K562 (cell line): ENCODE measurements at regions not wholly inside any gene's neighbourhood (a gene's known extent, or its start where the extent isn't known, plus 50 kb on each side); places are given as distances from the start of the nearest gene placed in this dataset.

Experiments
- ARID3B ChIP-seq: fragments of 250-450 bp; sonication (Bioruptor Pico); IDR thresholded peaks from 2 replicates; pipeline ENCODE4 v1.4.0; 2020; ENCODE audit warnings: borderline replicate concordance
- FOXK2 ChIP-seq, 2 experiments: fragments of 450-650 bp; IDR thresholded peaks in 1 of 2; conservative IDR thresholded peaks in 1 of 2; 2 replicates each; pipeline ENCODE4 v1.6.1; 2016; ENCODE audit warnings: low read depth in 2 of 2, mild to moderate bottlenecking in 1 of 2
- HEY1 ChIP-seq: fragments of 250-450 bp; sonication (Bioruptor Pico); IDR thresholded peaks from 2 replicates; pipeline ENCODE4 v1.5.0; 2020; ENCODE audit warnings: mild to moderate bottlenecking, moderate library complexity, borderline replicate concordance
- HMG20A ChIP-seq: fragments of 450-650 bp; formaldehyde crosslinking; conservative IDR thresholded peaks from 2 replicates; pipeline ENCODE4 v1.4.0; 2020; ENCODE audit warnings: mild to moderate bottlenecking, mixed read lengths
- KDM5B ChIP-seq: fragments of 200-600 bp; sonication (generic); IDR thresholded peaks from 2 replicates; pipeline ENCODE4 v1.6.1; 2012; ENCODE audit warnings: low read depth, mild to moderate bottlenecking, moderate library complexity, low read length, control low read depth, inconsistent platforms; ENCODE audit not compliant: insufficient replicate concordance
- PYGO2 ChIP-seq: fragments of 450-650 bp; IDR thresholded peaks from 2 replicates; pipeline ENCODE4 v1.6.1; 2016; ENCODE audit warnings: mild to moderate bottlenecking, missing genetic modification characterization, moderate library complexity, missing compliant biosample characterization
- ZBED1 ChIP-seq: IDR thresholded peaks from 2 replicates; pipeline ENCODE4 v1.6.1; 2014
- ZC3H4 ChIP-seq: sonication (generic); formaldehyde crosslinking; IDR thresholded peaks from 2 replicates; pipeline ENCODE4 v1.9.0; 2021; ENCODE audit warnings: missing genetic modification reagents, borderline replicate concordance
- ZNF311 ChIP-seq: fragments of 250-450 bp; sonication (Bioruptor Pico); IDR thresholded peaks from 2 replicates; pipeline ENCODE4 v1.4.0; 2020; ENCODE audit warnings: mild to moderate bottlenecking, moderate library complexity
- ZNF57 ChIP-seq: fragments of 450-650 bp; formaldehyde crosslinking; IDR thresholded peaks from 2 replicates; pipeline ENCODE4 v1.4.0; 2020; ENCODE audit warnings: mild to moderate bottlenecking, moderate library complexity
- TF ChIP-seq, protein P1 (sequence below), 2 experiments: fragments of 450-650 bp; formaldehyde crosslinking in 1 of 2; IDR thresholded peaks; 2 replicates each; pipeline versions ENCODE4 v1.4.0 to v1.6.1; 2014 to 2020; ENCODE audit warnings: mild to moderate bottlenecking in 2 of 2, borderline replicate concordance in 1 of 2, low read depth in 1 of 2
- TF ChIP-seq, protein P2 (sequence below): fragments of 250-450 bp; sonication (Bioruptor Pico); IDR thresholded peaks from 2 replicates; pipeline ENCODE4 v1.4.0; 2020; ENCODE audit warnings: mild to moderate bottlenecking
- TF ChIP-seq, protein P3 (sequence below): fragments of 200-400 bp; formaldehyde crosslinking; IDR thresholded peaks from 2 replicates; pipeline ENCODE4 v1.6.1; 2017; ENCODE audit warnings: mild to moderate bottlenecking, low read depth, low read length, moderate library complexity

DNA sequence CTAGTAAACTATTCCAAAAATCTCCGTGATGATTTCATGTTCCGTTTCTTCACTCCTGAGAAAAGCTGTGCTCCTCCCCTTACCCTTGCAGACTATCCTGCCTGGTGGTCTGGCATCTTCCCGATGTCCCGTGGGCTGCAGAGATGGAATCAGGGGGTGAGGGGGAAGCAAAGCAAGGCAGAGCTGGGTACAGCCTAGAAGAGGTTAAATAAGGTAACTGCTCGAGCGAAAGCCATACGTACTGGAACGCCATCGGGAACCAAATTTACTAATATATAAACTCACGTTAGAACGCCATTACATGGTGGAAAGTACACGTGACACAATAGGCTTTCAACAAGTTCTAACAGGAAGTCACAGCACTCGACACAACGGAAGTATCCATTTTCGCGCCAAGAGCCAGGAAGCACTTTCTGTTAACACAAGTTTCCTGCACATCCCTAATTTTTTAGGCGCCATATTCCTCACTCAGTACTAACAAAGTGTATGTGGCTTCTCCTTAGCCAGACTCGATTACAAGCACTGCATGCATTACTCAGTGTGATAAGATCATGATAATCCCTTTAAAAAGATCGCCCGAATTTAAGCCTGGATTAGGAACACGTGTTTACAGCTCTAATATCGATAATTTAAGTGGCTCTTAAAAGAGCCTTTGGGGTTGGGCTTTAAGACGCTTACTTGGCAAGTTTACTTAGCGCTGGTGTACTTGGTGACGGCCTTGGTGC, 101.6 kb upstream of the PRSS16 start (continued):
- peak; percentile 99 for TF ChIP-seq ZC3H4 (CRISPR knock-in tag)
- TF ChIP-seq HMG20A (CRISPR knock-in tag) = no peak
- TF ChIP-seq ZNF57 (CRISPR knock-in tag) = no peak
- peak; percentile 78 for TF ChIP-seq ZBED1
- TF ChIP-seq, protein P1, sequence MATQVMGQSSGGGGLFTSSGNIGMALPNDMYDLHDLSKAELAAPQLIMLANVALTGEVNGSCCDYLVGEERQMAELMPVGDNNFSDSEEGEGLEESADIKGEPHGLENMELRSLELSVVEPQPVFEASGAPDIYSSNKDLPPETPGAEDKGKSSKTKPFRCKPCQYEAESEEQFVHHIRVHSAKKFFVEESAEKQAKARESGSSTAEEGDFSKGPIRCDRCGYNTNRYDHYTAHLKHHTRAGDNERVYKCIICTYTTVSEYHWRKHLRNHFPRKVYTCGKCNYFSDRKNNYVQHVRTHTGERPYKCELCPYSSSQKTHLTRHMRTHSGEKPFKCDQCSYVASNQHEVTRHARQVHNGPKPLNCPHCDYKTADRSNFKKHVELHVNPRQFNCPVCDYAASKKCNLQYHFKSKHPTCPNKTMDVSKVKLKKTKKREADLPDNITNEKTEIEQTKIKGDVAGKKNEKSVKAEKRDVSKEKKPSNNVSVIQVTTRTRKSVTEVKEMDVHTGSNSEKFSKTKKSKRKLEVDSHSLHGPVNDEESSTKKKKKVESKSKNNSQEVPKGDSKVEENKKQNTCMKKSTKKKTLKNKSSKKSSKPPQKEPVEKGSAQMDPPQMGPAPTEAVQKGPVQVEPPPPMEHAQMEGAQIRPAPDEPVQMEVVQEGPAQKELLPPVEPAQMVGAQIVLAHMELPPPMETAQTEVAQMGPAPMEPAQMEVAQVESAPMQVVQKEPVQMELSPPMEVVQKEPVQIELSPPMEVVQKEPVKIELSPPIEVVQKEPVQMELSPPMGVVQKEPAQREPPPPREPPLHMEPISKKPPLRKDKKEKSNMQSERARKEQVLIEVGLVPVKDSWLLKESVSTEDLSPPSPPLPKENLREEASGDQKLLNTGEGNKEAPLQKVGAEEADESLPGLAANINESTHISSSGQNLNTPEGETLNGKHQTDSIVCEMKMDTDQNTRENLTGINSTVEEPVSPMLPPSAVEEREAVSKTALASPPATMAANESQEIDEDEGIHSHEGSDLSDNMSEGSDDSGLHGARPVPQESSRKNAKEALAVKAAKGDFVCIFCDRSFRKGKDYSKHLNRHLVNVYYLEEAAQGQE (IDR thresholded peaks at IDR 0.05; ENCODE audit: borderline replicate concordance) = peak; percentile 43; the same call in 1 of the 2 replicates
- TF ChIP-seq, protein P1 (CRISPR knock-in tag; IDR thresholded peaks at IDR 0.05; ENCODE audit: low read depth) = no peak; the same call in 1 of the 2 replicates
- peak; percentile 77 to 78; a peak in 3 of 4 replicates for TF ChIP-seq FOXK2 (conservative IDR thresholded peaks at IDR 0.05 in 1 of 2, IDR thresholded peaks at IDR 0.05 in 1 of 2; ENCODE audit: low read depth in 2 of 2)
- TF ChIP-seq, protein P2, sequence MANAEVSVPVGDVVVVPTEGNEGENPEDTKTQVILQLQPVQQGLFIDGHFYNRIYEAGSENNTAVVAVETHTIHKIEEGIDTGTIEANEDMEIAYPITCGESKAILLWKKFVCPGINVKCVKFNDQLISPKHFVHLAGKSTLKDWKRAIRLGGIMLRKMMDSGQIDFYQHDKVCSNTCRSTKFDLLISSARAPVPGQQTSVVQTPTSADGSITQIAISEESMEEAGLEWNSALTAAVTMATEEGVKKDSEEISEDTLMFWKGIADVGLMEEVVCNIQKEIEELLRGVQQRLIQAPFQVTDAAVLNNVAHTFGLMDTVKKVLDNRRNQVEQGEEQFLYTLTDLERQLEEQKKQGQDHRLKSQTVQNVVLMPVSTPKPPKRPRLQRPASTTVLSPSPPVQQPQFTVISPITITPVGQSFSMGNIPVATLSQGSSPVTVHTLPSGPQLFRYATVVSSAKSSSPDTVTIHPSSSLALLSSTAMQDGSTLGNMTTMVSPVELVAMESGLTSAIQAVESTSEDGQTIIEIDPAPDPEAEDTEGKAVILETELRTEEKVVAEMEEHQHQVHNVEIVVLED = no peak
- TF ChIP-seq ARID3B (CRISPR knock-in tag) = no peak
- no peak for TF ChIP-seq PYGO2
- TF ChIP-seq ZNF311 (CRISPR knock-in tag) = no peak
- peak; percentile 82 for TF ChIP-seq KDM5B
- TF ChIP-seq, protein P3, sequence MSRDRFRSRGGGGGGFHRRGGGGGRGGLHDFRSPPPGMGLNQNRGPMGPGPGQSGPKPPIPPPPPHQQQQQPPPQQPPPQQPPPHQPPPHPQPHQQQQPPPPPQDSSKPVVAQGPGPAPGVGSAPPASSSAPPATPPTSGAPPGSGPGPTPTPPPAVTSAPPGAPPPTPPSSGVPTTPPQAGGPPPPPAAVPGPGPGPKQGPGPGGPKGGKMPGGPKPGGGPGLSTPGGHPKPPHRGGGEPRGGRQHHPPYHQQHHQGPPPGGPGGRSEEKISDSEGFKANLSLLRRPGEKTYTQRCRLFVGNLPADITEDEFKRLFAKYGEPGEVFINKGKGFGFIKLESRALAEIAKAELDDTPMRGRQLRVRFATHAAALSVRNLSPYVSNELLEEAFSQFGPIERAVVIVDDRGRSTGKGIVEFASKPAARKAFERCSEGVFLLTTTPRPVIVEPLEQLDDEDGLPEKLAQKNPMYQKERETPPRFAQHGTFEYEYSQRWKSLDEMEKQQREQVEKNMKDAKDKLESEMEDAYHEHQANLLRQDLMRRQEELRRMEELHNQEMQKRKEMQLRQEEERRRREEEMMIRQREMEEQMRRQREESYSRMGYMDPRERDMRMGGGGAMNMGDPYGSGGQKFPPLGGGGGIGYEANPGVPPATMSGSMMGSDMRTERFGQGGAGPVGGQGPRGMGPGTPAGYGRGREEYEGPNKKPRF = no peak
- no peak for TF ChIP-seq HEY1 (CRISPR knock-in tag)
